ENCODE measurements at regions not wholly inside any gene's neighbourhood (a gene's known extent, or its start where the extent isn't known, plus 50 kb on each side); places are given as distances from the start of the nearest gene placed in this dataset.

DNA sequence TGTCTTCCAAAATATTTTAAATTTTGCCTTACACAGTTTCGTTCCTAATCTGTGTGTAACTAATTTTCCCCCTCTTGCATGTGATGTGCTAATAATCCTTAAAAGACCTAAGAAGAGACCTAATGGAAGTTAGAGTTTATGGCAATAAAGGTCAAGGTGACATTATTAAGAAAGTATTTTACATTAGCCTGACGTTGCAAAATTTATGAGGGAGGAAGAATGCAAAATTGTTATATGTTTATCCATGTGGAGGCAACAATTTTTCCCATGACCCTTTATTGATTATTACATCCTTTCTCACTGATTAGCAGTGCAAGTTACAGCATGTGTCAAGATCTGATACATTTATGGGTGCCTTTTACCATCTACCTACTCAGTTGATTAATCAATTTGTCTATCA is 373.8 kb upstream of the ROBO1 start:
- TF ChIP-seq, protein P1, sequence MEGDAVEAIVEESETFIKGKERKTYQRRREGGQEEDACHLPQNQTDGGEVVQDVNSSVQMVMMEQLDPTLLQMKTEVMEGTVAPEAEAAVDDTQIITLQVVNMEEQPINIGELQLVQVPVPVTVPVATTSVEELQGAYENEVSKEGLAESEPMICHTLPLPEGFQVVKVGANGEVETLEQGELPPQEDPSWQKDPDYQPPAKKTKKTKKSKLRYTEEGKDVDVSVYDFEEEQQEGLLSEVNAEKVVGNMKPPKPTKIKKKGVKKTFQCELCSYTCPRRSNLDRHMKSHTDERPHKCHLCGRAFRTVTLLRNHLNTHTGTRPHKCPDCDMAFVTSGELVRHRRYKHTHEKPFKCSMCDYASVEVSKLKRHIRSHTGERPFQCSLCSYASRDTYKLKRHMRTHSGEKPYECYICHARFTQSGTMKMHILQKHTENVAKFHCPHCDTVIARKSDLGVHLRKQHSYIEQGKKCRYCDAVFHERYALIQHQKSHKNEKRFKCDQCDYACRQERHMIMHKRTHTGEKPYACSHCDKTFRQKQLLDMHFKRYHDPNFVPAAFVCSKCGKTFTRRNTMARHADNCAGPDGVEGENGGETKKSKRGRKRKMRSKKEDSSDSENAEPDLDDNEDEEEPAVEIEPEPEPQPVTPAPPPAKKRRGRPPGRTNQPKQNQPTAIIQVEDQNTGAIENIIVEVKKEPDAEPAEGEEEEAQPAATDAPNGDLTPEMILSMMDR (IDR thresholded peaks at IDR 0.05), result no peak
- TF ChIP-seq POLR2A (IDR thresholded peaks at IDR 0.05) (no peak), POLR2AphosphoS5 (IDR thresholded peaks at IDR 0.05) (no peak)

All from suprapubic skin (tissue), 4 donors.